Stimulated activated CD4-positive, alpha-beta T cell treated with anti-CD3 and anti-CD28 coated beads, Interleukin-1b, Interleukin-23, amount 100 ng/mL, for 48 hours (primary cell): ENCODE measurements at regions not wholly inside any gene's neighbourhood (a gene's known extent, or its start where the extent isn't known, plus 50 kb on each side); places are given as distances from the start of the nearest gene placed in this dataset.

Source experiments
- DNase-seq: peaks from one replicate; pipeline ENCODE4 v3.0.0-alpha.2; 2020

GRCh38 chr15:96093063-96093462 lies 237.4 kb upstream of the NR2F2 start:
- DNase-seq = no peak

- DNase-seq = no peak
Measured at GRCh38 chr15:96097661-96098060, 232.8 kb upstream of the NR2F2 start.

GRCh38 chr15:96102631-96103030 lies 227.9 kb upstream of the NR2F2 start:
- DNase-seq = no peak

GRCh38 chr15:96106181-96106580 lies 224.3 kb upstream of the NR2F2 start:
- no peak for DNase-seq

- DNase-seq = no peak
Measured at GRCh38 chr15:96106628-96107027, 223.9 kb upstream of the NR2F2 start.

- no peak for DNase-seq
Measured at GRCh38 chr15:96107916-96108315, 222.6 kb upstream of the NR2F2 start.

GRCh38 chr15:96108405-96108804 lies 222.1 kb upstream of the NR2F2 start:
- DNase-seq = no peak

- DNase-seq = no peak
Measured at GRCh38 chr15:96109820-96110219, 220.7 kb upstream of the NR2F2 start.

GRCh38 chr15:96112018-96112417 lies 218.5 kb upstream of the NR2F2 start:
- no peak for DNase-seq

GRCh38 chr15:96115642-96116041 lies 214.9 kb upstream of the NR2F2 start:
- no peak for DNase-seq

GRCh38 chr15:96117270-96117669 lies 213.2 kb upstream of the NR2F2 start:
- DNase-seq = no peak

- DNase-seq = no peak
Measured at GRCh38 chr15:96119734-96120133, 210.8 kb upstream of the NR2F2 start.

- DNase-seq = no peak
Measured at GRCh38 chr15:96121086-96121920, 209.2 kb upstream of the NR2F2 start.

- no peak for DNase-seq
Measured at GRCh38 chr15:96122077-96123027, 208.1 kb upstream of the NR2F2 start.

GRCh38 chr15:96123028-96123400 lies 207.5 kb upstream of the NR2F2 start:
- no peak for DNase-seq

- no peak for DNase-seq
Measured at GRCh38 chr15:96123630-96124187, 206.8 kb upstream of the NR2F2 start.

- no peak for DNase-seq
Measured at GRCh38 chr15:96124436-96124835, 206.1 kb upstream of the NR2F2 start.

GRCh38 chr15:96125721-96126415 lies 204.6 kb upstream of the NR2F2 start:
- no peak for DNase-seq

- DNase-seq = no peak
Measured at GRCh38 chr15:96126859-96127258, 203.6 kb upstream of the NR2F2 start.

GRCh38 chr15:96130734-96131133 lies 199.8 kb upstream of the NR2F2 start:
- DNase-seq = no peak

GRCh38 chr15:96132126-96132525 lies 198.4 kb upstream of the NR2F2 start:
- DNase-seq = no peak

- no peak for DNase-seq
Measured at GRCh38 chr15:96135166-96136093, 195.1 kb upstream of the NR2F2 start.
